ENCODE measurements at regions not wholly inside any gene's neighbourhood (a gene's known extent, or its start where the extent isn't known, plus 50 kb on each side); places are given as distances from the start of the nearest gene placed in this dataset.

DNA sequence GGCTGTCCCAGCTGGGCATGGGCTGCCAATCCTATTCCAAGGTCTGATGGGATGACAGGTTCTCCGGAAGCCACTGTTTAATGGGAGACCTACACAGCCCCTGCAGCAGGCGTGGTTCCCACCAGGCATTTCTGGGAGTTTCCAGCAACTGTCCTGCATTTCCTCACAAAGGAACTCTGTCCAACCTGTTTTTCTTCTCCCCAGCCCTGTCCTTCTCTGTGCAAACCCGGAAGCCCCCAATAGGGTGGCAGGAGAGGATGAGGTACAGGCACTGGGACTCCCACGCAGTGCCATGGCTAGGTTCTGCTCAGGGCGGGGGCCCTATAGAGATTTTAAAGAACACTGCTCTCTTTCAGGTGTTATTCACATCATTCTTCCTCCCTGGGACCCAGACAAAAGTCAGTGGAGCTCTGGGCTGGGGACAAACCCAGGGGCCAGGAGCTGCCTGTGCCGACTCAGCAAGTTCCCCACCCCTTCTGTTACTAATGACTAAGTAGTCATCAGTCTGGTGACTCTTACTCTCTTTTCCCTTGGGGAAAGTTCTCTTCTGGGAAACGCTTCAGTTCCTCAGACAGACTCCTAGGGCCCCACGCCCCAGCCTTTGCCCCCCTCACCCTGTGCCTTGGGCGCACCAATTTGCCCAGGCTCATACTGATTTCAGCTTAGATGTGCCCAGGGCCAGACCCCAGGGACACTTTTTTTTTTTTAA is 97.7 kb downstream of the CD47 start:
- no peak for DNase-seq (ENCODE audit: low spot score)

- DNase-seq (ENCODE audit: low spot score) = no peak
Measured at GRCh38 chr3:107990926-107991325, 99.9 kb downstream of the CD47 start.

- DNase-seq (ENCODE audit: low spot score) = no peak
Measured at GRCh38 chr3:107990433-107990832, 100.4 kb downstream of the CD47 start.

- DNase-seq (ENCODE audit: low spot score) = no peak
Measured at GRCh38 chr3:107989661-107990060, 101.2 kb downstream of the CD47 start.

- DNase-seq (ENCODE audit: low spot score) = no peak
Measured at GRCh38 chr3:107988460-107989175, 102.2 kb downstream of the CD47 start.

DNA sequence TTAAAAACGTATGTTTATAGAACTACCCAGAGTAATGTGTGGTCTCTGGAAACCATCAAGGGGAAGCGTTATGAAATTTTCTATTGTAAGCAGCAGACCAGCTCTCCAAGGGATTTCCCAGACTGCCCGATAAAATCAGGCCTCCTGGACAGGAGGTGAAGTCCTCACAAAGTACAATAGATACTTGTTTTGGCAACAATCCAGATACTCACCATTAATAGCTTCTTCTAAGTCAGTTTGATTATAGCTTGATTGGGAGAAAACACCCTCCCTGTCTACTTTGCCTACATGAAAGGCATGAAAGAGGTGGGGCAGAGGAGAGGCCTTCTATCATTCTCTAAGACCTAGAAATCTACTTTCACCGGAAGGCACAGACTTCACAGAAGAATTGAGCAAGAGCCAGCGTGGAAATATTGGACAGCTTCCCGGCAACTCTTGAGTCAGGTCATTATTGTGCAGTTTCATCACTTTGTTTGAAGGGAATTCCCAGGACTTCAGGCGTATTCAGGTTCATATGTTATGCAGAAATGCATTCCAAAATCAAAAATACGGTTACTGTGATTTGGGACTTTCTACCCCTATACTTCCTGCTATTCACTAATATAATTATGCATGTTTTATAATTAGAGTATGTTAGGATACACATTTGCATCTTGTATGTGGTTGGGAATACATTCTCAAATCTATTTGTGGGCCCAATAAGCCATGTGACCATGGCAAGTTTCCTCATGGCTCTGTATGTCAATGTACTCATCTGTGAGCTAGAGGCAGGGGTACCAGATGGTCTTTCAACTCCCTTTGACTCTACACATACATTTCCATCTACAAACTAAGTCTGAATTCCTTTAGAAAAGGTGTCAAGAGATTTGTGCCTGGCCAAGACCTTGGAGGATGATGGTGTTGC is 103.5 kb downstream of the CD47 start:
- DNase-seq (ENCODE audit: low spot score) = no peak

DNA sequence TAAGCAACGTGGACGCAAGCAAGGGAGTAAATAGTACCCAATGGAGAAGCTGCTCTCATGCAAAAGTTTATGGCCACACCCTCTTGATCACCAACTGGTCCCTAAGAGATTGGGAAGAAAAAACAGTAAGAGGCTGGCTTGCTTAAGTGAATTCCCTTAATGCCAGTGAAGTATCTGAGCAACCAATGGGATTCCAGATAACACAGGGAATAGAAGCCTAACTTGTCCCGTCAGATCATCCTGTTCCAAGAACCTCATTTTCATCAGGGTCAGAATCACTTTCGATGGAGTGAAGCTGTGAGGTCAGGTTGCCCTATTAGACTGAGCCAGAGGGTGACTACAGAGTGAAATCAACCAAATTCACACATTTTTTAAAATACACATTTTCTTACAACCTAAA is 104.3 kb downstream of the CD47 start:
- no peak for DNase-seq (ENCODE audit: low spot score)

DNA sequence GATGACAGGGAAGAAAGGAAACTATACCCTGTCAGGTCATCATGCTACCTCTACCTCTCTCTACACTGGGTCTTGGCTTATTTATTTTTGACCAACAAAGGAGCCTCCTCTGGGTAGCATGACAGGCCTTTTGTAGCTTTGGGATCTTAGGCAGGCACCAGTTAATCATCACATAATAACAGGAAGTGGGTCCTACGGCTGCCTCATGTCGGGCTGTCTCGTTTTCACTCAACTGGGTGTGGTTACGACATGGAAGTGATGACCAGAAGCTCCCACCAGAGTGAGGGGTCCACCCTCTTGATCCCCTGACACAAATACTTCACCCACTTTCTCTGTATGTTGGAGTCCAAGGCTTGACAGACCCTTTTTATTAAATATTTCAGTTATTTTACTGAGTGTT is 105.3 kb downstream of the CD47 start:
- DNase-seq (ENCODE audit: low spot score) = no peak

- DNase-seq (ENCODE audit: low spot score) = no peak
Measured at GRCh38 chr3:107983247-107983646, 107.6 kb downstream of the CD47 start.

DNA sequence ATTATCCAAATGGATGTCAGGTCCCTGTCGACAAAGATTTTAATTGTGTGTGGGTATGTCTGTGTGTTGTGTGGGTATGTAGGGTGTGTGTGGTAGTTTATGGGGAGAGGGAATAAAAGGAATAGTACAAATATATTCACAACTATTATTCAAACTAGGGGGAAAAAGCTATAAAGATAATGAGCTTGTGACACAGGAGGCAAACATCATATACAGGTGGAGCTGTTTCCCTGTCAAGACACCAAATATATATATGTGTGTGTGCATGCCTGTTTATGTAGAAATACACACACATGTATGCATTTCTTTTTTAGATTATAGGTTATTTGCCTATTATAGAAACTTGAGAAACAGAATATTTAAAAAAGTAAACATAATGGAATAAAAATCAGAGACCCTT is 108.7 kb downstream of the CD47 start:
- DNase-seq (ENCODE audit: low spot score) = no peak

DNA sequence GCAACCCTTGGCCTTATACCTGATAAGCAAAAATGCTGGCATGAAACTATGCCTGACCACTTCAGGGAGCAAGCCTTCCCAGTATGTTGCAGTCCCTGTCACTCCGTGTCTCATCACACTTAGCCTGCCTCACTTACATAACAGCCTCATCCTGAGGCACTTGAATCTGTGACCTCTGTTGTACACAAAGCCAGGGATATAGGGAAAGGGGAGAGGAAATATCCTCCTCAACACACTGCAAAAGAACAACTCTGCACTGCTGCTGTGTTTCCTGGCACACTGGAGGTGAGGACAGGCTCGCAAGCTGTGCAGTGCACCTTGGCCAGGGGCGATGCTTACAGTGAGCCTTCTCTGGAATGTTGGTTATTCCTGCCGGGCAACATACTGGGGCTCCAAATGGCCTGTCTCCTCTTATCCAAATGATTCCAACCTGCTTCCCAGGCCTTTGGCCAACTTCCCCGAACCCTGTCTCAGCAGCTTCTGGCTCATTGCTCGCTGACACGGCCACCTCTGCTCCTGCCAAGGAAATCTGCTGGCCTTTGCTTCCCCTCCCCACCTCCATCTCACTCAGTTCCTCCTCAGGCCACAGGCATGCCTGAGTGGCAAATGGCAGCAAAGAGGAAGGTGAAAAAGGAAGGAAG is 109.2 kb downstream of the CD47 start:
- DNase-seq (ENCODE audit: low spot score) = peak; percentile 99

GRCh38 chr3:107979538-107979937 is 111.3 kb downstream of the CD47 start:
- DNase-seq (ENCODE audit: low spot score) = peak; percentile 72

DNA sequence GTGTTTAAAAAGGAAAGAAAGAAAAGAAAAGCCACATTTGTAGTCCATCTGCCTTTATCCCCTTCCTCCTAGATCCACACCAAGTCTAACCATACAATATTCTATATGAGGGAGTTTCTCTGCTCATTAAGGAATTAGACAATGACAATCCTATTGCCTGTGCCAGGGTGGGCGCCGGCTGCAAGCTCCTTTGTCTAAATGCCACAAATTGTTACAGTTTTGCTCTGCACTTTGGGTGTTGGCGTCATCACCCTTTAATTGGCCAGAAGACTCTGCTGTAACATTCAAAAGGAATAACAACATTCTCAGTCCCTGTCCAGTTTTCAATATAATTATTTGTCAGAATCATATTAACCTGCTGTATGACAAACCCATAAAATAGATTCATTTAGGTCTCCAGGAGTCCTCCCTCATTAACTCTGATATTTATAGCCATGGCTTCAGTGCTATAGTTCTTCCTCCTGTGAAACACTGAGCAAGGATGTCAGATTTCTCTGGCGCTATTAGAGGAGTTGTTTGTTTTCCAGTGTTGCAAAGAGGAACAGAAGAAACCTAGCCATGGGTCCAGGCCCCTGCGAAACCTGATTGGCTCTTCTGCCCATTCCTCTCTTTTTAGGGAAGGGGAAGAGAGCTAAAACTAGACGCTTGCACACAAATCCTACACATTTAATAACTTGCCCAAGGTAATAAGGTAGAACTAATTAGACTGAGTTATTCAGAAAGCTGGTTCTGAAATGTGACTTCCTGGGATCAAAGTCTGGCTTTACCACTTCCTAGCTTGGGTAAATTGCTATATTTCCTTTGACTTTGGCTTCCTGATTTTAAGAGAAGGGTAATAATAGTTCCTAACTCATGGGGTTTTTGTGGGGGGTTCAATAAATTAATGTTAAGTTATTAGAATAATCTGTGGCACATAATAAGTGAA is 112.4 kb downstream of the CD47 start:
- DNase-seq (ENCODE audit: low spot score) = no peak

- DNase-seq (ENCODE audit: low spot score) = no peak
Measured at GRCh38 chr3:107977221-107978130, 113.4 kb downstream of the CD47 start.

GRCh38 chr3:107976202-107976800 is 114.5 kb downstream of the CD47 start:
- peak; percentile 63 for DNase-seq (ENCODE audit: low spot score)

- DNase-seq (ENCODE audit: low spot score) = no peak
Measured at GRCh38 chr3:107975529-107976201, 115.2 kb downstream of the CD47 start.

DNA sequence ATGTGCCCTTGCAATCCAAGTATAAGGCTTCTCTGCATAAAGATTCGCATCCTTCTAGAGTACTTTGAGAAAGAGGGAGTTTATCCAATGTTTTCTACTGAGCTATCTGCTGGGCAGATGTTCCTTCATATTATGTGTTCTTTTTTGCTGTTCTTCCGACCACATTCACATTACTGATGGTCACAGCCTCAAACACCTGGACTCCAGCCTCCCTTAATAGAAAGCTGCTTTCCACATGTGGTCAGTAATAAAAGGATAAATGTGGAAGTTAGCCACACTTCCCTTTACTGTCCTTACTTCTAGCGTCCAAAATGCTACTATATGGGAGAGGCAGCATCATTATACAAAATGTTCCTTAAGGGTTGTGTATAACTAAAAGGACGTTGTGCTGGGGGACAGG is 116.9 kb downstream of the CD47 start:
- no peak for DNase-seq (ENCODE audit: low spot score)

DNA sequence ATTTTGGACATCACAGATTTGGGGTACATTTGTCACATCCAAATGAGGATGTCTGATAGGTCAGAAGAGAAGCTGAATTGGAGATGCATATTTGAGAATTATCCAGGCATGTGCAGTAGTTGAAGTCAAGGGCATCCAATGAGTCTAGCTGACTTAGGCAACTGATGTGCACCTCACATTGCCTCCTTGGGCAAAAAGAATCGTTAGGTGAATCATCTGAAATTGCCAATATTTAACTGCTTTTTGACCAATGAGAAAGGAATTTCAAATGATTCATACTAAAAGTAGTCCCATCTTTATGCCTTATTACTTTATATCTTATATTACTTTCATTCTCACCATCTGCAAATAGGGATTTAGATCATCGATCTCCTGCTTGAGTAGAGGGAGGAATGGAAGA is 117.7 kb downstream of the CD47 start:
- DNase-seq (ENCODE audit: low spot score) = no peak

GRCh38 chr3:107970993-107971580 is 119.7 kb downstream of the CD47 start:
- no peak for DNase-seq (ENCODE audit: low spot score)
